Transverse colon (tissue), 4 donors: ENCODE measurements at regions not wholly inside any gene's neighbourhood (a gene's known extent, or its start where the extent isn't known, plus 50 kb on each side); places are given as distances from the start of the nearest gene placed in this dataset.

Source experiments
- DNase-seq: peaks from one replicate; pipeline ENCODE4 v3.0.0-alpha.2; 2019
- H3K27ac ChIP-seq, 4 donors: fragments of 200-600 bp; sonication (generic); 2 replicates each; pipeline ENCODE4 v1.5.1; 2016 to 2018; ENCODE audit warnings: inconsistent platforms in 4 of 4
- H3K27me3 ChIP-seq: fragments of 200-600 bp; sonication (generic); 2 replicates; pipeline ENCODE4 v1.5.1; 2017; ENCODE audit warnings: inconsistent platforms
- H3K36me3 ChIP-seq, 4 donors: fragments of 200-600 bp; sonication (generic); 2 replicates each; pipeline ENCODE4 v1.5.1; 2017 to 2019; ENCODE audit warnings: inconsistent platforms in 4 of 4
- H3K4me1 ChIP-seq, 4 donors: fragments of 200-600 bp; sonication (generic); 2 replicates each; pipeline ENCODE4 v1.5.1; 2017 to 2020; ENCODE audit warnings: inconsistent platforms in 4 of 4
- H3K4me3 ChIP-seq, 4 donors: fragments of 200-600 bp; sonication (generic); 1 replicate in 1 of 4; 2 replicates in 3 of 4; pipeline versions ENCODE4 v1.5.1 to v1.6.1; 2017 to 2019; ENCODE audit warnings: inconsistent platforms in 4 of 4
- H3K9me3 ChIP-seq, 2 donors: fragments of 200-600 bp; sonication (generic); 2 replicates each; pipeline ENCODE4 v1.5.1; 2017 to 2019; ENCODE audit warnings: inconsistent platforms in 2 of 2
- EP300 ChIP-seq: sonication (generic); formaldehyde crosslinking; IDR thresholded peaks from one replicate; pipeline ENCODE4 v1.6.1; 2017; ENCODE audit warnings: antibody characterized with exemption, low read depth
- POLR2A ChIP-seq: fragments of 450-650 bp; IDR thresholded peaks from one replicate; pipeline ENCODE4 v1.6.1; 2016; ENCODE audit warnings: antibody characterized with exemption, mild to moderate bottlenecking, moderate library complexity
- POLR2AphosphoS5 ChIP-seq, 3 donors: sonication (generic); formaldehyde crosslinking; IDR thresholded peaks; one replicate each; pipeline ENCODE4 v1.6.1; 2016; ENCODE audit warnings: antibody characterized with exemption in 3 of 3
- WGBS, 2 donors: methylation state at CpG; one replicate each; pipeline ENCODE4 v1.1.5; 2018; ENCODE audit warnings: low coverage in 1 of 2; 5-methylcytosine and 5-hydroxymethylcytosine counted together
- in situ Hi-C, 4 donors: fragments of 200-750 bp; cut with MboI; loops; one replicate each; pipeline versions ENCODE4 v1.15.0 to v1.15.1; 2017; ENCODE audit warnings: low sequenced_read_pairs in 3 of 4, low pct_ligation_motif_present in 1 of 4, low pct_unique_long_range_greater_than_20kb in 1 of 4
- intact Hi-C: fragments of 100-400 bp; cut with DNase I; formaldehyde crosslinking; loops from one replicate; pipeline ENCODE4 v1.15.1; 2023; ENCODE audit warnings: low total_unique reads
- TF ChIP-seq, protein P1 (sequence below), 5 experiments: fragments of 200-600 bp in 3 of 5; fragments of 450-650 bp in 2 of 5; sonication (generic) in 3 of 5; IDR thresholded peaks; 1 replicate in 2 of 5; 2 replicates in 3 of 5; pipeline ENCODE4 v1.5.1; 2016 to 2017; ENCODE audit warnings: antibody characterized with exemption in 5 of 5, inconsistent platforms in 3 of 5, mild to moderate bottlenecking in 2 of 5, moderate library complexity in 1 of 5

DNA sequence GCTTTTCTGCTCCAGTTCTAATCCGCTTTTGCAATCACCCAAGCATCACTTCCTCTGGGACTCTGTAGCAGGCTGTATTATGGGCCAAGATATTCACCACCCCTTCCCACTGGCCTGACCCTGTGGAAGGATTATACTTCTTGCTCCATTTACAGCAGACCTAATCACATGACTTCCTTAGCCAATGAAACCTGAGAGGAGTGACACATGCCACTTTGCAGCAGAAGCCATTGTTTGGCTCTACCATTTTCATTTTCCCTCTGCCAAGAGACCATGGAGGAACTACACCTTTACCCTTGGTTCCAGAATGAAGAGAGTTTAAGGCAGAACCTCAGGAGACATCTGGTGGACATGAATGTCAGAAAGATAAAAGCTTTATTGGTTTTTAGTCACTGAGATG, 134.9 kb upstream of the HSD17B12 start:
- no peak for DNase-seq
- 85 to 100% methylated on average over 1 of the region's 1 CpG for WGBS, 2 donors
- TF ChIP-seq, protein P1, sequence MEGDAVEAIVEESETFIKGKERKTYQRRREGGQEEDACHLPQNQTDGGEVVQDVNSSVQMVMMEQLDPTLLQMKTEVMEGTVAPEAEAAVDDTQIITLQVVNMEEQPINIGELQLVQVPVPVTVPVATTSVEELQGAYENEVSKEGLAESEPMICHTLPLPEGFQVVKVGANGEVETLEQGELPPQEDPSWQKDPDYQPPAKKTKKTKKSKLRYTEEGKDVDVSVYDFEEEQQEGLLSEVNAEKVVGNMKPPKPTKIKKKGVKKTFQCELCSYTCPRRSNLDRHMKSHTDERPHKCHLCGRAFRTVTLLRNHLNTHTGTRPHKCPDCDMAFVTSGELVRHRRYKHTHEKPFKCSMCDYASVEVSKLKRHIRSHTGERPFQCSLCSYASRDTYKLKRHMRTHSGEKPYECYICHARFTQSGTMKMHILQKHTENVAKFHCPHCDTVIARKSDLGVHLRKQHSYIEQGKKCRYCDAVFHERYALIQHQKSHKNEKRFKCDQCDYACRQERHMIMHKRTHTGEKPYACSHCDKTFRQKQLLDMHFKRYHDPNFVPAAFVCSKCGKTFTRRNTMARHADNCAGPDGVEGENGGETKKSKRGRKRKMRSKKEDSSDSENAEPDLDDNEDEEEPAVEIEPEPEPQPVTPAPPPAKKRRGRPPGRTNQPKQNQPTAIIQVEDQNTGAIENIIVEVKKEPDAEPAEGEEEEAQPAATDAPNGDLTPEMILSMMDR (IDR thresholded peaks at IDR 0.05): no peak
- TF ChIP-seq POLR2A (no peak), POLR2AphosphoS5 (IDR thresholded peaks at IDR 0.05) (no peak), EP300 (no peak)
- Histone ChIP-seq H3K4me3 (no peak overlapping the region), H3K9me3 (no peaks in the 10 kb centered on the region), H3K27ac (no peak overlapping the region), H3K4me1 (peaks cover 0 to 11% (median 7%) of the 10 kb centered on the region in 4 donors), H3K27me3 (peaks cover 24% of the 10 kb centered on the region), H3K36me3 (no peaks in the 10 kb centered on the region)
- intact Hi-C loops: no loop called here
- in situ Hi-C loops: no loop called here

DNA sequence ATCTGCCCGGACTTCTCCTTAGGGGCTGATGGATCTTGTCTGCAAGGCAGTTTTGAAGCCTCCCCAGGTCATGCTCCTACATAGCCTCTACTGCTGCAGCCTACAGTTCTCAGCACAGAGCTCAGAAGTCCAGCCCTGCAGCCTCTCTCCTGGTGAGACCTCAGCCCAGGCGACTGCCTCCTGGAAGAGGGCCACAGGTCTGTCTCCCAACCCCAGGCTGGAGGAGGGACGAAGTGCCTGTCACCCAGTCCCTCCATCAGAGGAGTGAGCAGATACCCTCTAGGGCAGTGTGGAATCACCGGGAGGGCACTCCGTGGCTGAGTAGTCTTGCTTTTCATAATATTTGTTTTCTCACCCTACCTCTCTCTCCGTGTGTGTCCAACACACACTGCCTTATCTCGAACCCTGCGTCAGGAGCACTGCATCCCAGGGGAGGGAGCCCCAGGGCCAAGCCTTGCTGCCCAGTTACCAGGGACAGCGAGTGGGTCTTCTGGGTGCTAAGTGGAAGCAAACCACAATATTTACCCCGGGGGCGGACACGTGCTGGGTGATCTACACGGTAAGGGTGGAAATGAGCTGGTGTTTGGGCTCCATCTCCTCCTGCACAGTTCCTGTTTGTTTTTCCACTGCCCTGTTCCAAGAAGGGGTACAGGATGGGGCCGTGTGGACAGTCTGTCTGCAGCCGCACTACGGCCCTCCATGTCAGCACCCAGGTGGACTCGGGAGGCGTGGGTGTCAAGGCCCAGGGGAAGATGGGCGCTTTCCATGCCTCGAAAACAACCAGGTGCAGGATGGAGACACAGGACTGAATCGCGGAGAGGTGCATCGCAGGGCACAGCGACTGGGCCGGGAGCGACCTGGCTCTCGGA, 133.7 kb upstream of the HSD17B12 start:
- in situ Hi-C loops: no loop called here
- Histone ChIP-seq H3K4me1 (peaks cover 0 to 11% (median 7%) of the 10 kb centered on the region in 4 donors), H3K36me3 (no peaks in the 10 kb centered on the region), H3K4me3 (peak overlapping the region in 1 of 4 donors; percentile 35), H3K9me3 (no peaks in the 10 kb centered on the region), H3K27me3 (peaks cover 24% of the 10 kb centered on the region), H3K27ac (no peak overlapping the region)
- DNase-seq: no peak
- TF ChIP-seq, protein P1 (IDR thresholded peaks at IDR 0.05): no peak
- TF ChIP-seq POLR2A: no peak
- no peak for TF ChIP-seq POLR2AphosphoS5 (IDR thresholded peaks at IDR 0.05)
- no peak for TF ChIP-seq EP300
- 40% methylated on average over 3 to 26 of the region's 27 CpGs for WGBS, 2 donors
- intact Hi-C loops: no loop called here

DNA sequence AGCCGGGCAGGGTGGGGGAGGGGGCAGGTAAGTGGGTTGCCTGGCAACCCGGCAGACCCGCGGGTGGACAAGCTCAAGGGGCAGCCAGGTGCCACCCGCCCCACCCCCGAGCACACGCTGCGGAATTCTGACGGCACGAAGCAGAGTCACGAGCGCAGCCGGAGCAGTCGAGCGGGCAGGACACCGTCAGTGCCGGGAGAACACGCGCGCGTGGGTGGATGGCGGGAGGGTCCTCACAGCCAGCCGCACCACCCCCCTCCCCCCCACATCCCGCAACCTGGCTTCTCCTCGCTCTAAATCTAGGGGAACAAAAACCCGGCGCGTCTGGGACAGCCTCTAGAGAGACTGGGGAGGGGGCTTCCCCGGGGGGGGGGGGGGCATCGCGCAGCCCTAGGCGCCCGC, 133.1 kb upstream of the HSD17B12 start:
- 7% methylated on average over 7 of the region's 33 CpGs; no CpG with 5 or more reads in 1 of the 2 donors for WGBS, 2 donors
- peak overlapping the region in 1 of 4 donors; percentile 35 for H3K4me3 ChIP-seq
- TF ChIP-seq EP300 (no peak), POLR2AphosphoS5 (IDR thresholded peaks at IDR 0.05) (no peak), POLR2A (no peak)
- TF ChIP-seq, protein P1 (IDR thresholded peaks at IDR 0.05): no peak
- DNase-seq: no peak
- peaks cover 0 to 11% (median 7%) of the 10 kb centered on the region in 4 donors for H3K4me1 ChIP-seq
- no peaks in the 10 kb centered on the region for H3K36me3 ChIP-seq
- H3K9me3 ChIP-seq: no peaks in the 10 kb centered on the region
- H3K27me3 ChIP-seq: peaks cover 25% of the 10 kb centered on the region
- H3K27ac ChIP-seq: no peak overlapping the region
- in situ Hi-C loops (no loop called here), intact Hi-C loops (no loop called here)

DNA sequence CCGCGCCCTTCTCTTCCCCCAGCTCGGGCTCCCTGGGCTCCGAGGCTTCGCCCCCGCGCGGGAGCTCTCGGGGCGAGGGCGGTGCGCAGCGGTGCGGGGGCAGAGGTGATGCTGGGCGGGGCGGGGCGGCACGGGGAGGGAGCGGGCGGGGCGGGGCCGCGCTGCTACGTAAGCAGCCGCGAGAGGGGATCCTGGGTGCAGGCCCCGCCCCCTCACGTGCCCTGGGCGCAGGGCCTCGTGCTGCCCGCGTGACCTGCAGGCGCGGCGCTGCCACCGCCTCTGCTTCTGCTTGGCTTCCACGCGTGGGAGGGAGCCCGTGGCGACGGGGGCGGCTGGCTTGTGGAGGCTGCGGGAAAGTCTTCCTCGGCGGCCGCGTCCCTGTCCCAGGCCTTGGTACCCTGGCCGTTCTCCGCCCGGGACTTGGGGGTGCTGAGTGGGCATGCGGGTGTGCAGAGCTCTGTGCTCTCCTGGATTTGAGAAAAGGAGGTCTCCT, 132.6 kb upstream of the HSD17B12 start:
- no peak for DNase-seq
- TF ChIP-seq, protein P1 (IDR thresholded peaks at IDR 0.05): no peak
- TF ChIP-seq POLR2A: no peak
- no peak for TF ChIP-seq POLR2AphosphoS5 (IDR thresholded peaks at IDR 0.05)
- TF ChIP-seq EP300: no peak
- peaks cover 0 to 11% (median 7%) of the 10 kb centered on the region in 4 donors for H3K4me1 ChIP-seq
- H3K27me3 ChIP-seq: peaks cover 30% of the 10 kb centered on the region
- no peak overlapping the region for H3K27ac ChIP-seq
- WGBS, 2 donors: 51% methylated on average over 37 of the region's 51 CpGs; no CpG with 5 or more reads in 1 of the 2 donors
- intact Hi-C loops (no loop called here), in situ Hi-C loops (no loop called here)
- H3K4me3 ChIP-seq: peak overlapping the region in 1 of 4 donors; percentile 35
- no peaks in the 10 kb centered on the region for H3K36me3 ChIP-seq
- H3K9me3 ChIP-seq: no peaks in the 10 kb centered on the region
